GM21723 (cell line): ENCODE measurements at regions not wholly inside any gene's neighbourhood (a gene's known extent, or its start where the extent isn't known, plus 50 kb on each side); places are given as distances from the start of the nearest gene placed in this dataset.
A peak's percentile ranks its signal among the peaks of the same experiment; 100 is the strongest.

ENCODE experiments used
- ATAC-seq: cut with Tn5 transposase; IDR thresholded peaks from one replicate; pipeline ENCODE4 v1.9.1; 2021; ENCODE audit warnings: mild to moderate bottlenecking, moderate library complexity; ENCODE audit not compliant: unreplicated experiment

DNA sequence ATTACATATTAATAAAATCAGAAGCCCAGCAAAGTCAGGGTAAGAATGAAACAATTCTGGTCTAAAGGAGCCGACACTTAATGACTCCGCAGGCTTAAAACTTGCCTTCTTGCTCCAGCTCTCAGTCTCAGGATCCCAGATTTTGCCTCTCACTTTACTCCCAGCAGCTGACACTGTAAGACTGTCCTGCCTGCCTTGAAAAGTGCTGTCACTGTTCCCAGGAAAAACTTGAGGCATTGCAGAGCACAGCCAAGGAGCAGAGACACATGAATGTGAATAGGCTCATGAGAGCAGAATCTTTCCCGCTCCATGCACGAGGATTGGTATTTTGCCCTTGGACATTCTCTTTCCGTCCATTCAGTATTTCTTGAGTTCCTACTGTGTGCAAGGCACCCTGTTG is 457.6 kb upstream of the ZFHX3 start:
- ATAC-seq: no peak

DNA sequence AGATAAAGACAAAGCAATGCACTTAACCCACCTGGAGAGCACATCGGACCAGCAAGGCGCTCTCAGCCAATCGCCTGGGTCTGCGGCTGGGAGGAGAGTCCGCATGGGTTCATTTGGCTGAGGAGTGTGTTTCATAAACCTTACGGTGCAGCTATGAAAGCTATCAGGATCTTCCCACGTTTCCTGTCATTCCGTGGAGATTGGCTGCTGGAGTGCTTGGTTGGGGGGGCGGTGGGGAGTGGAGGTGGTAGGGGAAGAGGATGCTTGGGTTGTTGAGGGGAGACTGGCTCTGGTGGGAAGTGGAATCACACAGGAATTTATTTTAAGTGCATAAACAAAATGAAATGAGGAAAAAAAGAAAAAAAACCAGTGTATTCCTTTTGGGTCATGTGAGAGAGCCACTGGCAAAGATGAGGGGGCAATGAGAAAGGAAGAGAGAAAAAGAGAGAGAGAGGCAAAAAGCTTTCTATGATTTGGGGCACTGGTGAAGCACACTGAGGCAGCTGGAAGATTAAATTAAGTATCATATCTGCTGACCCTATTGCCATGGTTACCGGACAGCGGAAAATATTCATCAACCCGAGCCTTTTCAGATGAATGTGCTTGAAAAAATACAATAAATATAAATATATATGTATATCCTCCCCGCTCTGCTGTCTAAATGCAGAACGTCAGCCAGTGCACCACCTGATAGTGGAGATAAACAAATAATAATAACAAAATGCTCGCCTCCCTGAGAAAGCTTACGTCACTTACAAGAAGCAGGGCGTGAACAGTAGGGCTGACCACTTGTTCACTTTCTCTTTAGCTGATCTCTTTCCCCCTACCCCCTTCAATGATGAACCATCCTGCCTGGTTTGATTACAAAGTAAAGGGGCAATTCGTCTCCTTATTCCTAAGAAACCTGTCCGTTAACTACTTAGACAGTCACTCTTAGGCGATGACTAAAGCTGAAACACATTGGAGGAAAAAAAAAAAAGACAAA is 457.0 kb upstream of the ZFHX3 start:
- no peak for ATAC-seq

DNA sequence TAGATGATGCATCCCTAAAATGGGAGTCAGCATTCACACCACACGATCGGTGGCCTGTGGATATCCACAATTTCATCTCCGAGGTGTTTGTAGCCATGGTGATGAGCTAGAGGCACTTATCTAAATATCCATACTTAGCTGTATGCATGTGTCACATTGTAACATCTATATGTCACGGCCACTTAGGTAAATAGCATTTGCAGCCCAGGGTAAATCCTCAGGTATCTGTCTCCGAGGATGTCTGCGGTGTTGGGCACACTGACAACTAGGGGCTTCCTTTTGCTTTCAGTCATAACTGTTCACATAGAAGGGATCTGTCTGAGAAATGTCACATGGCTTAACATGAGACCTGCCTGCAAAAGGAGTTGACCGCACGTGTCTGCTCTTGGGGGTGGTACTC is 455.2 kb upstream of the ZFHX3 start:
- ATAC-seq: no peak

DNA sequence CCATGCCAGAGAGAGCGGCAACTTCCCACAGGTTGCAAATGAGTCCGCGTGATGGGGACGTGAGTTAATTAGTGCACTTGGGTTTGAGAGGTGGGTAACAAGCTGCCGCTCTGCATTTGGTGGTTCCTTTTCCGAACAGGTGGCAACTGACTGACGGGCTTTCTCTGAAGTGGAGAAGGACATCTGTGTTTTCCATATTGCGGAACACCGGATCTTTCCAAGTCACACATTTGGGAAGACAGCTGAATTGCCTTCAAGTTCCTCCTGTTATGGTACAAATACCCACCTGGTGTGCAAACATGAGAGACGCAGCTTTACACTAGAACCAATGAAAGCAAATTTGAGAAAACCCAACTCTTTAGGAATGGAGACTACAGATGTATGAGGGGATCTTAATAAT is 451.3 kb upstream of the ZFHX3 start:
- ATAC-seq: no peak

DNA sequence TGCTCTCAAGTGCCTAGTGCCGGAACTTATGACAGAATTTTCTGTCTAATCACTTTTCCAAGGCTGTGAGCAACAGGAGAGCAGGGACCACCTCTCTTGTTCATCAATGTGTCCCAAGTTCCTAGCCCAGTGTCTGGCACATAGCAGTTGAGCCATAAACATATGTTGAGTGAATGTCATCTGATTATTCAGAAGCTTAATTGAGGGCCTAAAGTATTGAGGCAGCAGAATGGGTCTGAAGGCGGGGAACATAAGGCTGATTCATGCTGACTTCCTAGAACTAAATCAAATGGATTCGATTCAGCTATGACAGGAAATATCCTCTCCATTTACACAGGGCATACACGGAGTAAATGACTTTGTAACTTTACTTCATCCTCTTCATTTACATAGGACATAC is 438.0 kb upstream of the ZFHX3 start:
- ATAC-seq: no peak

DNA sequence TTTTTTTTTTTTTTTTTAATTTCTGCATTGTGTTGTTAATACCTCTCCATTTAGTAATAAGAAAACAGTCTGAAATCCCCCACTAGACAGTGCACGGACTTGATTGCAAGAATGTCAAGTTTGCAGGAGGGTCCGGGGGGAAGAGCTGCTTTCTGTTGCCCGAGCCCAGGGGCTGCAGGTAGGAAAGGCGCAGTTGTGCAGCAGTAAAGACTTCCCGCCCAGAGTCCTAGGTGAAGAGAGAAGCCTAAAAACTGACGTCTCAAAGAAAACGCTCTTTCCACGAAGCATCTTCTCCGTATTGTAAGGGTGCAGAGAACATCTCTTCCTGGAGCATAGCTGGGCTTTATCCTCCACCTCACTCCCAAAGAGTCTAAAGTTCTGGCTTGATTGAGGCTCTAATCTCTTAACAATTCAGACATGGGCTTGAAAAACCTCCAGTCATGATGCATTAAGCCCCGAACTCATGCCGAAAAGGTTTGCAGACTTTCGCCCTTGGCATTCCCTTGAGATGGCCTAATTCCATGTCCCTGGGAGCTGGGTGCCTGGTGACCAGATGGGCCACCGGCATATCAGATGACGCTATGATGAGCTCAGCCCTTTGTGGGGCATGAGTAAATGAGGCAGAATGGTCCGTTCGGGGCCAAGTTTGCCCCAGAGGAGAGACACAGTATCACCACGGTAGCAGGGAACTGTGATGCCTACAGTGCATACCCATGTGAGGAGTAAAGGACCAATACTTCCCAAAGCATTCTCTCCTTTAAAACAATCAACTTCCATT is 436.2 kb upstream of the ZFHX3 start:
- no peak for ATAC-seq

DNA sequence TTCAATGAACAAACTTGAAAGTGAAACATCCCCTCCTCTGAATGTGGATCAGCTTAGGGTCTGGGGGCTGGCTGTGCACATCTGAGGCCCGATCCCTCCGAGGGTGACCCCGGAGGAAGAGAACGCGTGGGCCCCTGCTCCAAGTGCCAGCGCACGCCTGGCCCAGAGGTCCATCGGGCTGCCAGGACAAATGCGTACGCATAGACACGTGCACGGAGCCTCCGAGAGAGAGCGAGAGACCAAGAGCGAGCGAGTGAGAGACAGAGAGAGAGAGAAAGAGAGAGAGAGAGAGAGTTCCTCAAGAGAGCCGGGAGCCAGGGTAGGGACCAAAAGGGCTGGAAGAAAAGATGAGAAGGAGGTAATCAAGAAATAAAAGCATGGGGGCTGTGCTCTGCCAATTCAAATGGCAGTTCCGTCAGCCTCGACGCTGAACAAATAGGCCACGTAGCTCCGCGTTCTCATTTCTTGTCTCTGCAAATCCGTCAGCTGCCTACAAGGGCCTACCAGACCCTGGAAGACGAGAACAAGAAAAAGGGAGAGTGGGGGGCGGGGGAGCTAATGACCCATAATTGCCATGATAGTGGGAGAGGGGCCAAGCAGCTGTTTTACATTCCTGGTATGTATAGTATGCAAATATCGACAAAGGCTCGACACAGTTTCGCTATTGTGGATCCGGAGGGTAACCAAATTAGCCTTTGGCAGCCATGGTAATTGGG is 435.3 kb upstream of the ZFHX3 start:
- no peak for ATAC-seq

DNA sequence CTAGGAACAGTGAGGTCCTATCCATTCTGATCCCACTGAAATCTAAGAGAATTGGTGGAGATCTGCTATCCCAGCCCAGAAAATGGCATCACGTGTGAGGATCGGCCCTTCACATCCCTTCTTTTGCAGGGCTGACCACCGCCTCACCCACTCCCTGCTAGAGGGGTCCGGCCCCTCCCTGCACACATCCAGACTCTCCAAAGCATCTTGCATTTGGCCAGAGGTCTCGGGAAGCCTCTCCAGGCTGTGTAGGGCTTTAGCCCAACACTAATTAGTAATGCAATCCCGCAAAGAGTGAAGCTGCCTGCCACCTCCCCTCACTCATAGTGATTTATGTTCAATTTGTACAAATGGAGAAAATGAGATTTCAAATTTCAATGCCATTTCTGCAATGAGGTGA is 434.4 kb upstream of the ZFHX3 start:
- no peak for ATAC-seq

DNA sequence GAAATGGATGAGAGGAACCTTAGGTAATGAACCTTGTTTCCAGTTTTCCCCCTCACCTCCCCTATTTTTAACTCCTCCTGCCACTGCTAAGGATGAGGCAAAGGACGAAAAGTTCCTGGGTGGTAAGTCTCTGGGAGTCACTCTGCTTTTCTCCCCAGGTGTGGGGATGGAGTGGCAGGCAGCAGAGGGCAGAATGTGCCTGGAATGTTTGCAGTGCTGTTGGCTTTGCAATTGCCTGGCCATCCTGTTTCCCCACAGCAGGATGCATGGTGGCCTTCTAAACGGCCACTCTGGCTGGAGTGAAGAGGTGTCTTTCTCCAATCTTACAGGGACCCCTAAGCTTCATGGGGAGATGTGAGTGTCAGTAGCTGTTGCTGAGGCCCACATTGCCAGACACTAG is 432.5 kb upstream of the ZFHX3 start:
- no peak for ATAC-seq

DNA sequence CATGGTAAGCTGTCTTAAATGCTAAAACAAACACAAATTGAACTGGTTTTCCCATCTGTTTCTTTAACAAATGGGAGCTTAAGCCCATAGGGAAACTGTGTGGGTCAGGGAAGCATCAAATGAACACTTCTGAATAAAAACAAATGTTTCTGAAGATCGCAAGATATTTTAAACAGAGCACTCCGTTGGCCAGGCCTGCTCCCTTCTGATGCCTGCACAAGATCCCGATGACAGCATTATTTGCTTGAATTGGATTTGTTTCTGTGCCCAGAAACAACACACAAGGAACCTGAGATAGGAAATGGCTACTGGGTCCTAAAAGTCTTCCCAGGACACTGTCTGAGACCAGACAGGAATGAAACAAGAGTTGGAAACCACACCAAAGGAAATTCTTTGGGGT is 425.8 kb upstream of the ZFHX3 start:
- ATAC-seq: no peak

DNA sequence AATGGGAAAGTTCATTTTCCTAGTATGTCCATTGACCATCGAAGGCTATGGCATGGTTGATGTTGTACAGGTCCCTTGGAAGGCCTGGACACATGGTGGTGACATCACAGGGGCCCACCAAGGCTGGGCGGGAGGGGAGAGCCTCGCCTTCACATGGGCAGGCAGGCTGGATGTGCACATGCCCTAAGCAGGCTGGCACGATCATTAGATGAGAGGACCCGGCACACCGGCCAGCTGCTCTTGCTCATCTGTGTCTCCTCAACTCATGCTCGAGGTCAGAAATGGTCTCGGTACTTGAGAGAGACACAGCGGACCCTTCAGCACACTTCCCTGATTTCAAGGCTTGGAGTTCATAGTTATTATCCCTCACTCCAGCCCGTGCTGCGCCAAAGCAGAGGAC is 416.9 kb upstream of the ZFHX3 start:
- ATAC-seq: no peak

DNA sequence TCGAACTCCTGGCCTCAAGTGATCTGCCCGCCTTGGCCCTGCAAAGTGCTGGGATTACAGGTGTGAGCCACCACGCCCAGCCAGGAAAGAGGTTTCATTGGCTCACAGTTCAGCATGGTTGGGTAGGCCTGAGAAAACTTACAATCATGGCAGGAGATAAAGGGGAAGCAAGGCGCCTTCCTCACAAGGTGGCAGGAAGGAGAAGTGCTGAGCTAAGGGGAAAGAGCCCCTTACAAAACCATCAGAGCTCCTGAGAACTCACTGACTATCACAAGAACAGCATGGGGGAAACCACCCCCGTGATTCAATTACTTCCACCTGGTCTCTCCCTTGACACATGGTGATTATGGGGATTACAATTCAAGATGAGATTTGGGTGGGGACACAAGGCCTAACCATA is 411.7 kb upstream of the ZFHX3 start:
- ATAC-seq: no peak

DNA sequence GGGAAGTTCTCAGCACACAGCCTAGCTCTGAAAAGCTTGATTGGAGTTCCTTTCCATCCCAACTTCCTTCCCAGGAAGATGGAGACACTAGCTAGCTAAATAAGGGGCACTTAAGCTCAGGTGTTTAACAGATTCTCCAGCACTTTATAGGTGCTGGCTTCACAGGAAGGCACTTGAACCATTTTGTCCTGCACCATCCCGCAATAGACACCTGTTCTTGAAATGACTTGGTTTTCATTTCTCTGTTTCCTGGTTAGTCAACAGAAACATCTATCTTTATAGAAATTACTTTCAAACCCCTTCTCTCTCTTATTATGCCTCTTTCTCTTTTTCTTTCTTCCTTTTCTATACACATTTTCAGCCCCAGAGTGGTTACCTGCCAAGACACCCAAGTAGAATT is 409.9 kb upstream of the ZFHX3 start:
- ATAC-seq: peak; percentile 62

DNA sequence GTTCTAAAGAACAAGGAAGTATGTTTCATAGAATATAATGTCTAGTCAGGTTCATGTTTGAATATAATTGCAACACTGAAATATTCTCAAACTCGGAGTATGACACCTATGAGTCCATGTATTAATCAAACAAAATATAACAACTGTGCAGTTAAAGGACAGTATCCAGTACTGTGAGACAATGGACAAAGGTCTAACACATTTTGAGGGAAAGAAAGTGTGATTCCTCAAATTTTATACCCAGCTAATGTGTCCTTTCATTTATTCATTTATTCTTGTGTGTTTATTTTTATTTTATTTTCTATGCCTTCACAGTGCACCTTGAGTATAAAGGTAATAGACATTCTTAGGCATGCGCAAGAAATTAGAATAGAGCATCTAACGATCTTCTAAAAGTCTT is 401.0 kb upstream of the ZFHX3 start:
- no peak for ATAC-seq

DNA sequence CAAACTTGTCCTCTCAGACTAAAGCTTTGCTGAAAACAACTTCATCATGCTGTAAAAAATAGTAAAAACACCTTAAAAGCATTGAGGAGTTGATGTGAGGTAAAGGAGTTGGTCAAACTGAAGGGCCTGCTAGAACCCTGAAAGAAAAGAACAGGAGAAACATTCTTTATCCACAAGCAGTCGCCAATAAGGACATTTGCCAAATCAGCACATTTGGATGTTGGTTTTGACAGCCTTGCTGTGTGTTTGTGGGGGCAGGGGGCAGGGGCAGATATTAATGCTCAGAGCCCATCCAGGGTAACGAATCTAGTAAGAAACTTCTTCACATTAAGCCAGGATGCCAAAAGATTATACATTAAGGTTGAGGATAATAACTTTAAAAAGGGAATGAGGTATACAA is 399.9 kb upstream of the ZFHX3 start:
- ATAC-seq: no peak

DNA sequence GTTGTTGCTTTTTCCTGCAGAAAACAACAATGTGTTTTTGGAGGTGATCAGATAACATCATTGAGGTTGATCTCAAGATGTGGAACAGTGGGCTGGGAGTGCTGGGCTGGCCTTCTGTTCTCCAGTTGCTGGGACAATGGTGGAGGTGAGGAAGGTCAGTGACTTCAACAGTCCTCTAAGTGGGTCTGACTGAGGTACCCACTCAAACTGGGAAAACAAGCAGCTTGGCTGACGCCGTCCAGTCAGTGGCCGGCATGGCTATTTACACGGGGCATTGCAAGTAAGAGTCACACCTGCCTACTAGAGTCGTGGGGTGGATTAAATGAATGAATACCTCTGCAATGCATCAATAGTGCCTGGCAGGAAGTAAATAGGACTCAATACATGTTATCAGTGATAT is 386.7 kb upstream of the ZFHX3 start:
- no peak for ATAC-seq

DNA sequence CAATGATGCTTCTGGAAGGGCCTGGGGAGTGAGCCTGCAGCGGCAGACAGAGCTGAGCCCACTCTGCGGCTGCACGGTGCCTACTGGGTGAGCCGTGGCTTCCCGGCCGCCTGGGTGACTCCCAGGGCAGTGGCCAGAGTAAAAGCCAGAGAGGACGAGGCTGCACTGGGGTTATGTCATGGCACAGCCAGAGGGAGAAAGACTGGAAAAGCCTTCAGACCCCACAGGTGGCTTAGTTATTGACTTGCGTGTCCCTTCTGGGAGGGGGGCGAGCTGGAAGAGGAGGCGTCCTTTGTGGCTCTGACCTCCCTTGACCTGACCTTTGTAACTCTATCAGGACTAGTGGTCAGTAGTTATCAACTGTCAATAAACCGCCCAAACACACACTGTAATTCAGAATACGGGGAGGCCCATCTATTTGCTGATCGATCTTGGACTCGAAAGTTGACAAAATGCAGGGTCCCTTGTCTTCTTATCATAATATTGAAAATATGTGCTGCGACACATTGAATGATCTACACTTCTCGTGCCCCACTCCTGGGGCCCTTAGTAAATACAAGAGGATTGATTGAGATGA is 385.9 kb upstream of the ZFHX3 start:
- ATAC-seq: no peak

DNA sequence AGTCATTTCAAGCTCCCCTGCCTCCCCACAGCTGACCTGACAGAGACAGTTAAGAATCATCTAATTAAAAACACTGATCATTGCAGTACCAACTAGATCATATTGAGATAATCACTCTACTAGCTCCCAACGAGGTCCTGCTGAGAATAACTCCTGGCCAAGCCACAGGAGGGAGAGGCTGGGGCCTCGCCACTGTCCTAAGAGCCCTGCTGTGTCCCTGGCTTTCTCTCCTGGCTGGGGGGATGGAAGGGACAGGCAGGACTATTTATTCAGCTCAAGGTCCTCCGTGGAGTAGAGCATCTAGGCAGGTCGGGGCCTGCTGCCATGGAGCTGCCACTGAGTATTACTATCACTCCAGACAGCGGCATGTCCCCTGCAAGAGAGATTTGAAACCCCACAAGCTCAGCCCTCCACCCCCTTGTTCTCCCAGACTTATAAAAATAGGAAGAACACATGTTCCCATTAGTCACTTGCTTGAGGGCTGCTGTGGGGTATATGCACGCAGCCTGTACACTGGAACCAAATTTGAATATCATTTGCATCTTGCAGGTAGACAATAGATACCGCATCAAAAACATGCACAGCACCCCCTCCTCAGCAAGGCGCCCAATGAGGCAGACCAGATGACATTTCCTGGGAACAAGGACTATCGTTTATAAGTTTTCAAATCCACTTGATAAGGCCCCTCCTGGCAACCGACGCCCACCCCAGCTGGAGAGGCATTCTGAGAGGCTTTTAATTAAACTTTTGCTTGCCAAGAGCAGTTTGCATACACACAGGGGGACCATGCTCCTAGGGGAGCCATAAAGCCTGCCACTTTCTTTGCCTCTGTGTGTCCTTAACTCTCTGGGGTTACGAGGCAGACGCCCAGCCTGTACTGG is 385.2 kb upstream of the ZFHX3 start:
- no peak for ATAC-seq

DNA sequence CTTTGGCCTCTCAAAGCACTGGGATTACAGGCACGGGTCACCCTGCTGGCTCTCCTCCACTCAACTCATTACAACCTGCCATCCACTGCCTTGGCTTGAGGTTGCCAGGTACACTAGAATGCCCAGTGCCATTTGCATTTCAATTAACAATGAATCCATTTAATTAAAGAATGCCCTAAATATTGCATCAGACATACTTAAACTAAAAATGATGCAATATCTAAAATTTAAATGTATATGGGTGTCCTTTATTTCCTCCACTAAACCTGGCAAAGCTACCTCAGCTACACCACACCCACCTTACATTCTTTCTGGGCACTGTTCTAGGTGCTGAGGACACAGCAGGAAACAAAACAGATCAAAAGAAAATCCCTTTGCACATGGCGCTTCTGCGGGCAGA is 382.2 kb upstream of the ZFHX3 start:
- no peak for ATAC-seq

DNA sequence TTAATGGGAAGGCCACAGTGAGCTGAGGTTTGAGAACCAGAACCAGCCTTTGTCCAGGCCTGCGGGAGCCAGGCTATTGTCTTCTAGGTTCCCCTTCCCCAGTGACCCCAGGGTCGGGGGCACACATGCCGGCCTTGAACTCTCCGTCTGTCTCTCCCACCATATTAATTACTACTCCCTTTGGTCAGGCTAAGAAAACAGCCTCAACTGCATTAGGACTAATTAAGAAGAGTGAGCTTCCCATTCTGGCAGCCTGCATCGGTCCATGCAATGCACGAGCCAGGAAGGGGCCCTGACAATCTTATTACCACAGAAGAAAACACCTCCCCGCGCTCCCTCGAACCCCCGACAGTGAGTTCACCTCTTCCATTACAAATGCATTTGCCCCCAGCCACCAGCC is 380.2 kb upstream of the ZFHX3 start:
- ATAC-seq: no peak
